KMS-11 (cell line): ENCODE measurements at regions not wholly inside any gene's neighbourhood (a gene's known extent, or its start where the extent isn't known, plus 50 kb on each side); places are given as distances from the start of the nearest gene placed in this dataset.

Experiments used
- H2AFZ ChIP-seq: fragments of 200-600 bp; sonication (generic); 2 replicates; pipeline ENCODE4 v1.6.1; 2016; ENCODE audit warnings: antibody characterized with exemption, mixed run types, low read depth
- H3K27ac ChIP-seq: fragments of 200-600 bp; sonication (generic); 2 replicates; pipeline ENCODE4 v1.6.1; 2016; ENCODE audit warnings: mild to moderate bottlenecking, mixed run types
- H3K27me3 ChIP-seq: fragments of 200-600 bp; sonication (generic); 2 replicates; pipeline ENCODE4 v1.6.1; 2017; ENCODE audit warnings: mild to moderate bottlenecking, low read depth, mixed run types, moderate library complexity; ENCODE audit not compliant: insufficient read depth
- H3K36me3 ChIP-seq: fragments of 200-600 bp; sonication (generic); 2 replicates; pipeline ENCODE4 v1.6.1; 2017; ENCODE audit warnings: mild to moderate bottlenecking, mixed run types; ENCODE audit not compliant: insufficient read depth
- H3K4me1 ChIP-seq: fragments of 200-600 bp; sonication (generic); 2 replicates; pipeline ENCODE4 v1.6.1; 2016; ENCODE audit warnings: mild to moderate bottlenecking, low read depth, mixed run types; ENCODE audit not compliant: poor library complexity, severe bottlenecking
- H3K4me2 ChIP-seq: fragments of 200-600 bp; sonication (generic); 2 replicates; pipeline ENCODE4 v1.7.0; 2016; ENCODE audit warnings: mild to moderate bottlenecking, mixed run types
- H3K4me3 ChIP-seq: fragments of 200-600 bp; sonication (generic); IDR thresholded peaks from 2 replicates; pipeline ENCODE4 v1.6.1; 2017; ENCODE audit warnings: low read depth, low read length, mixed read lengths; ENCODE audit not compliant: insufficient read depth
- H3K79me2 ChIP-seq: fragments of 200-600 bp; sonication (generic); 2 replicates; pipeline ENCODE4 v1.6.1; 2016; ENCODE audit warnings: low read depth, mixed run types; ENCODE audit not compliant: insufficient read depth
- H3K9ac ChIP-seq: fragments of 200-600 bp; sonication (generic); 2 replicates; pipeline ENCODE4 v1.6.1; 2016; ENCODE audit warnings: mild to moderate bottlenecking, mixed run types
- H4K20me1 ChIP-seq: fragments of 200-600 bp; sonication (generic); 2 replicates; pipeline ENCODE4 v1.6.1; 2016; ENCODE audit warnings: mild to moderate bottlenecking, mixed run types; ENCODE audit not compliant: insufficient read depth
- TF ChIP-seq, protein P1 (sequence below): fragments of 200-600 bp; sonication (generic); conservative IDR thresholded peaks from 2 replicates; pipeline ENCODE4 v1.6.1; 2017; ENCODE audit warnings: low read depth, mild to moderate bottlenecking, antibody characterized with exemption, low read length, moderate library complexity, mixed read lengths

GRCh38 chr15:52943746-52944145, 153.6 kb upstream of the ONECUT1 start:
- TF ChIP-seq, protein P1, sequence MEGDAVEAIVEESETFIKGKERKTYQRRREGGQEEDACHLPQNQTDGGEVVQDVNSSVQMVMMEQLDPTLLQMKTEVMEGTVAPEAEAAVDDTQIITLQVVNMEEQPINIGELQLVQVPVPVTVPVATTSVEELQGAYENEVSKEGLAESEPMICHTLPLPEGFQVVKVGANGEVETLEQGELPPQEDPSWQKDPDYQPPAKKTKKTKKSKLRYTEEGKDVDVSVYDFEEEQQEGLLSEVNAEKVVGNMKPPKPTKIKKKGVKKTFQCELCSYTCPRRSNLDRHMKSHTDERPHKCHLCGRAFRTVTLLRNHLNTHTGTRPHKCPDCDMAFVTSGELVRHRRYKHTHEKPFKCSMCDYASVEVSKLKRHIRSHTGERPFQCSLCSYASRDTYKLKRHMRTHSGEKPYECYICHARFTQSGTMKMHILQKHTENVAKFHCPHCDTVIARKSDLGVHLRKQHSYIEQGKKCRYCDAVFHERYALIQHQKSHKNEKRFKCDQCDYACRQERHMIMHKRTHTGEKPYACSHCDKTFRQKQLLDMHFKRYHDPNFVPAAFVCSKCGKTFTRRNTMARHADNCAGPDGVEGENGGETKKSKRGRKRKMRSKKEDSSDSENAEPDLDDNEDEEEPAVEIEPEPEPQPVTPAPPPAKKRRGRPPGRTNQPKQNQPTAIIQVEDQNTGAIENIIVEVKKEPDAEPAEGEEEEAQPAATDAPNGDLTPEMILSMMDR: no peak
- Histone ChIP-seq H3K4me3 (no peak overlapping the region), H3K9ac (no peak overlapping the region), H3K4me1 (no peaks in the 10 kb centered on the region), H3K36me3 (no peaks in the 10 kb centered on the region), H3K79me2 (no peaks in the 10 kb centered on the region), H2AFZ (no peak overlapping the region), H3K4me2 (no peak overlapping the region), H3K27me3 (no peaks in the 10 kb centered on the region), H4K20me1 (no peaks in the 10 kb centered on the region), H3K27ac (no peak overlapping the region)

- TF ChIP-seq, protein P1: no peak
- Histone ChIP-seq H3K27ac (no peak overlapping the region), H3K4me1 (no peaks in the 10 kb centered on the region), H3K4me3 (no peak overlapping the region), H4K20me1 (no peaks in the 10 kb centered on the region), H3K36me3 (no peaks in the 10 kb centered on the region), H3K27me3 (no peaks in the 10 kb centered on the region), H3K4me2 (no peak overlapping the region), H3K79me2 (no peaks in the 10 kb centered on the region), H2AFZ (no peak overlapping the region), H3K9ac (no peak overlapping the region)
These were observed 146.4 kb upstream of the ONECUT1 start for GRCh38 chr15:52936489-52936888.

GRCh38 chr15:52925130-52925529, 135.0 kb upstream of the ONECUT1 start:
- Histone ChIP-seq H4K20me1 (no peaks in the 10 kb centered on the region), H3K27me3 (no peaks in the 10 kb centered on the region), H3K36me3 (no peaks in the 10 kb centered on the region), H3K4me1 (no peaks in the 10 kb centered on the region), H3K4me2 (no peak overlapping the region), H2AFZ (no peak overlapping the region), H3K27ac (no peak overlapping the region), H3K79me2 (no peaks in the 10 kb centered on the region), H3K9ac (no peak overlapping the region), H3K4me3 (no peak overlapping the region)
- TF ChIP-seq, protein P1: no peak

DNA sequence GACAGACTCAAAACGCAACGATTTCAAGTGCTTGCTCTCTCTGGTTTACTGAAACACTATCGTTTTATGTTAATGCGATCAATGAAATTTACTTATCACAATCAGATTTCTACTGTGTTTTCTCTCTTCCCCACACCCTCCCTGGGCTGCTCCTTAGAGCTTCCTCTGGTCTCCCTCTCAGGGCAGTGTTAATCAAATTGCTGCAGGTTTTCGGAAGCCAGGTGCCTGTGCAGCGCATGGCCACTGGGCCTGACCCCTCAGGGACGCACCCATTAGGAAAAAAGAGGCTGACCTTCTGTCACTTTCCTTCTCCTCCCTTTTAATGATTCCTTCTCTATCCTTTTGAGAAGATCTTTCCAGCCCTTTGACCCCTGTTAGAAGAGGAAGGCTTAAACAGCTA, 134.5 kb upstream of the ONECUT1 start:
- Histone ChIP-seq H3K36me3 (no peaks in the 10 kb centered on the region), H3K27me3 (no peaks in the 10 kb centered on the region), H4K20me1 (no peaks in the 10 kb centered on the region), H3K27ac (no peak overlapping the region), H3K9ac (no peak overlapping the region), H3K4me1 (no peaks in the 10 kb centered on the region), H3K4me3 (no peak overlapping the region), H3K79me2 (no peaks in the 10 kb centered on the region), H3K4me2 (no peak overlapping the region), H2AFZ (no peak overlapping the region)
- TF ChIP-seq, protein P1: no peak

DNA sequence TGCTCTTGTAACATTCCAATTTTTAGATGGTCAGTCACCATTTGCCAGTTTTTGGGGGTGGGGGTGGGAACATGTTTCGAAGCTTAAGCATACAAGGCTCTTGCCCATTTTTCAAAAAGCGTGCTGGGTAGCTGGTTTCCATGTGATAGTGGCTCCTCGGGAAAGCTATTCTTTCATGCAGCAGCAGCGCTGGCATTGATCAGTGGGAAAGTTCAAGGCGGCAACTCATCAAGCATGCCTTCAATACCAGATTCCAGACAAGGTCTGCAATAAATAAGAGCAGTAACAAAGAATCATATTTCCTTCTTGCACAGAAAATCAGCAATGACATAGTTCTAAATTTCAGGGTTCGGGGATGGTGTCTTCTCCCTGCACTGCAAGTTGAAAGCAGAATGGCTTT, 133.5 kb upstream of the ONECUT1 start:
- Histone ChIP-seq H3K27ac (no peak overlapping the region), H2AFZ (no peak overlapping the region), H3K36me3 (no peaks in the 10 kb centered on the region), H3K9ac (no peak overlapping the region), H3K27me3 (no peaks in the 10 kb centered on the region), H3K79me2 (no peaks in the 10 kb centered on the region), H3K4me3 (no peak overlapping the region), H3K4me2 (no peak overlapping the region), H4K20me1 (no peaks in the 10 kb centered on the region), H3K4me1 (no peaks in the 10 kb centered on the region)
- TF ChIP-seq, protein P1: no peak
